Gastrocnemius medialis (tissue), 4 donors: ENCODE measurements at regions not wholly inside any gene's neighbourhood (a gene's known extent, or its start where the extent isn't known, plus 50 kb on each side); places are given as distances from the start of the nearest gene placed in this dataset.

ENCODE experiments used
- POLR2A ChIP-seq, 2 donors: fragments of 450-650 bp; IDR thresholded peaks; one replicate each; pipeline ENCODE4 v1.6.1; 2017; ENCODE audit warnings: antibody characterized with exemption in 2 of 2, mild to moderate bottlenecking in 2 of 2, moderate library complexity in 2 of 2
- TF ChIP-seq, protein P1 (sequence below), 5 experiments: fragments of 450-650 bp in 3 of 5; fragments of 200-600 bp in 2 of 5; sonication (generic) in 2 of 5; IDR thresholded peaks in 4 of 5; conservative IDR thresholded peaks in 1 of 5; 1 replicate in 4 of 5; 2 replicates in 1 of 5; pipeline ENCODE4 v1.5.1; 2016 to 2019; ENCODE audit warnings: antibody characterized with exemption in 5 of 5, mild to moderate bottlenecking in 3 of 5, moderate library complexity in 3 of 5

DNA sequence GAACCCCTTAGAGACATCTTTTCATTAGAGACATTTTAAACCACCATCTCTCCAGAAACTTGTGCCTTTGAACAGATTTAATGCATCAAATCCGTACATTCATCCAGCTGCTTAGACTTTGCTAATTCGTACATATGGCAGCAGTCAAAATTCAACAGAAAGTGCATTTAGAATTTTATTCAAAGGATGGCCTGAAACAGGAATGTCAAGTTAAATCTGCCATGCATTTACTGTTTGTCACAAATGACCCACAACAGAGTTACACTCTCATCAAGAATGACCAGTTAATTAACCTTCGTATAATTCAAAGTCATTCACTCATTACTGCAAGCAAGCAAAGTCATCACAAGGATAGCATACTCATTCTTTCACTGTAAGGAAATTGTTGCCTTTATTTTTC lies 284.3 kb downstream of the SLC7A11 start:
- TF ChIP-seq, protein P1, sequence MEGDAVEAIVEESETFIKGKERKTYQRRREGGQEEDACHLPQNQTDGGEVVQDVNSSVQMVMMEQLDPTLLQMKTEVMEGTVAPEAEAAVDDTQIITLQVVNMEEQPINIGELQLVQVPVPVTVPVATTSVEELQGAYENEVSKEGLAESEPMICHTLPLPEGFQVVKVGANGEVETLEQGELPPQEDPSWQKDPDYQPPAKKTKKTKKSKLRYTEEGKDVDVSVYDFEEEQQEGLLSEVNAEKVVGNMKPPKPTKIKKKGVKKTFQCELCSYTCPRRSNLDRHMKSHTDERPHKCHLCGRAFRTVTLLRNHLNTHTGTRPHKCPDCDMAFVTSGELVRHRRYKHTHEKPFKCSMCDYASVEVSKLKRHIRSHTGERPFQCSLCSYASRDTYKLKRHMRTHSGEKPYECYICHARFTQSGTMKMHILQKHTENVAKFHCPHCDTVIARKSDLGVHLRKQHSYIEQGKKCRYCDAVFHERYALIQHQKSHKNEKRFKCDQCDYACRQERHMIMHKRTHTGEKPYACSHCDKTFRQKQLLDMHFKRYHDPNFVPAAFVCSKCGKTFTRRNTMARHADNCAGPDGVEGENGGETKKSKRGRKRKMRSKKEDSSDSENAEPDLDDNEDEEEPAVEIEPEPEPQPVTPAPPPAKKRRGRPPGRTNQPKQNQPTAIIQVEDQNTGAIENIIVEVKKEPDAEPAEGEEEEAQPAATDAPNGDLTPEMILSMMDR (IDR thresholded peaks at IDR 0.05 in 4 of 5, conservative IDR thresholded peaks at IDR 0.05 in 1 of 5), result no peak
- no peak for TF ChIP-seq POLR2A (IDR thresholded peaks at IDR 0.05)
